H9 (cell line): ENCODE measurements at regions not wholly inside any gene's neighbourhood (a gene's known extent, or its start where the extent isn't known, plus 50 kb on each side); places are given as distances from the start of the nearest gene placed in this dataset.

Experiments used
- DNase-seq: peaks from one replicate; pipeline ENCODE4 v3.0.0-alpha.2; 2017
- H2AFZ ChIP-seq: one replicate; pipeline ENCODE4 v1.6.1; 2013; ENCODE audit warnings: mild to moderate bottlenecking, low read length, control low read depth, moderate library complexity
- H2AK5ac ChIP-seq: 2 replicates; pipeline ENCODE4 v1.6.1; 2013; ENCODE audit warnings: low read length, control low read depth, mixed read lengths; ENCODE audit not compliant: insufficient read length
- H2BK120ac ChIP-seq: one replicate; pipeline ENCODE4 v1.6.1; 2013; ENCODE audit warnings: low read depth, mild to moderate bottlenecking, low read length, control low read depth, inconsistent platforms; ENCODE audit not compliant: poor library complexity, severe bottlenecking
- H2BK12ac ChIP-seq: 2 replicates; pipeline ENCODE4 v1.6.1; 2013; ENCODE audit warnings: low read length, control low read depth, mixed read lengths, low read depth; ENCODE audit not compliant: insufficient read length
- H2BK15ac ChIP-seq: 2 replicates; pipeline ENCODE4 v1.6.1; 2013; ENCODE audit warnings: low read depth, low read length, control low read depth
- H2BK20ac ChIP-seq: one replicate; pipeline ENCODE4 v1.6.1; 2013; ENCODE audit warnings: low read depth, mild to moderate bottlenecking, low read length, control low read depth, inconsistent platforms; ENCODE audit not compliant: poor library complexity, severe bottlenecking
- H2BK5ac ChIP-seq: 2 replicates; pipeline ENCODE4 v1.6.1; 2013; ENCODE audit warnings: low read length, control low read depth, mixed read lengths; ENCODE audit not compliant: insufficient read length
- H3K14ac ChIP-seq: 2 replicates; pipeline ENCODE4 v1.6.1; 2013; ENCODE audit warnings: low read length, control low read depth; ENCODE audit not compliant: insufficient read depth
- H3K18ac ChIP-seq: 2 replicates; pipeline ENCODE4 v1.6.1; 2013; ENCODE audit warnings: low read depth, mild to moderate bottlenecking, mixed read lengths, low read length, control low read depth; ENCODE audit not compliant: insufficient read length
- H3K23ac ChIP-seq: 2 replicates; pipeline ENCODE4 v1.6.1; 2013; ENCODE audit warnings: low read length, control low read depth, mixed read lengths, low read depth; ENCODE audit not compliant: insufficient read length
- H3K23me2 ChIP-seq: 2 replicates; pipeline ENCODE4 v1.6.1; 2013; ENCODE audit warnings: low read depth, mild to moderate bottlenecking, mixed read lengths, low read length, control low read depth; ENCODE audit not compliant: insufficient read length, poor library complexity, severe bottlenecking
- H3K27ac ChIP-seq: 2 replicates; pipeline ENCODE4 v1.5.1; 2013; ENCODE audit warnings: low read length, control low read depth, mixed read lengths, low read depth; ENCODE audit not compliant: insufficient read length
- H3K27me3 ChIP-seq: 2 replicates; pipeline ENCODE4 v1.6.1; 2013; ENCODE audit warnings: low read length, control low read depth, inconsistent platforms; ENCODE audit not compliant: insufficient read depth
- H3K4ac ChIP-seq: 2 replicates; pipeline ENCODE4 v1.6.1; 2013; ENCODE audit warnings: low read depth, mild to moderate bottlenecking, control low read depth, inconsistent platforms, low read length, moderate library complexity
- H3K4me1 ChIP-seq: 2 replicates; pipeline ENCODE4 v1.6.1; 2013; ENCODE audit warnings: low read length, control low read depth, inconsistent platforms; ENCODE audit not compliant: insufficient read depth
- H3K4me2 ChIP-seq: 2 replicates; pipeline ENCODE4 v1.6.1; 2013; ENCODE audit warnings: low read length, control low read depth, mixed read lengths; ENCODE audit not compliant: insufficient read length, insufficient read depth
- H3K56ac ChIP-seq: 2 replicates; pipeline ENCODE4 v1.6.1; 2013; ENCODE audit warnings: low read depth, mild to moderate bottlenecking, mixed read lengths, low read length, control low read depth; ENCODE audit not compliant: insufficient read length
- H3K79me1 ChIP-seq: 2 replicates; pipeline ENCODE4 v1.6.1; 2013; ENCODE audit warnings: low read depth, mild to moderate bottlenecking, moderate library complexity, low read length, control low read depth, inconsistent platforms; ENCODE audit not compliant: insufficient read depth, poor library complexity, severe bottlenecking
- H3K79me2 ChIP-seq: 2 replicates; pipeline ENCODE4 v1.6.1; 2013; ENCODE audit warnings: low read length, control low read depth, inconsistent platforms; ENCODE audit not compliant: insufficient read depth
- H3K9ac ChIP-seq: 2 replicates; pipeline ENCODE4 v1.6.1; 2013; ENCODE audit warnings: low read length, control low read depth, mixed read lengths; ENCODE audit not compliant: insufficient read length; ENCODE audit errors: extremely low read depth
- H3K9me3 ChIP-seq: one replicate; pipeline ENCODE4 v1.6.1; 2013; ENCODE audit warnings: low read depth, low read length, inconsistent platforms; ENCODE audit not compliant: control insufficient read depth
- H3T11ph ChIP-seq: one replicate; pipeline ENCODE4 v1.6.1; 2013; ENCODE audit warnings: mild to moderate bottlenecking, low read length, control low read depth, inconsistent platforms
- H4K20me1 ChIP-seq: one replicate; pipeline ENCODE4 v1.6.1; 2013; ENCODE audit not compliant: control insufficient read depth, insufficient read length, insufficient read depth
- H4K5ac ChIP-seq: 2 replicates; pipeline ENCODE4 v1.6.1; 2013; ENCODE audit warnings: low read depth, mild to moderate bottlenecking, mixed read lengths, low read length, control low read depth; ENCODE audit not compliant: insufficient read length
- H4K8ac ChIP-seq: replicated peaks from 2 replicates; pipeline ENCODE4 v1.6.1; 2013; ENCODE audit warnings: low read length, control low read depth, mixed read lengths, low read depth; ENCODE audit not compliant: insufficient read length
- H4K91ac ChIP-seq: 2 replicates; pipeline ENCODE4 v1.6.1; 2013; ENCODE audit warnings: low read depth, mild to moderate bottlenecking, moderate library complexity, mixed read lengths, low read length, control low read depth; ENCODE audit not compliant: insufficient read length
- H3K27ac Mint-ChIP-seq, 3 experiments: 2 replicates in 2 of 3; 3 replicates in 1 of 3; pipeline ENCODE4 v1.8.0; 2020 to 2021; ENCODE audit warnings: mixed read lengths in 3 of 3, mild to moderate bottlenecking in 1 of 3, moderate library complexity in 1 of 3
- H3K27me3 Mint-ChIP-seq: 2 replicates; pipeline ENCODE4 v1.8.0; 2021; ENCODE audit warnings: low read depth, mild to moderate bottlenecking, moderate library complexity, mixed read lengths
- H3K36me3 Mint-ChIP-seq, 3 experiments: 2 replicates in 2 of 3; 3 replicates in 1 of 3; pipeline ENCODE4 v1.8.0; 2020 to 2021; ENCODE audit warnings: low read depth in 3 of 3, mixed read lengths in 3 of 3; ENCODE audit not compliant: insufficient read depth in 1 of 3
- H3K4me1 Mint-ChIP-seq, 2 experiments: 2 replicates each; pipeline ENCODE4 v1.8.0; 2020; ENCODE audit warnings: mixed read lengths in 2 of 2
- H3K4me3 Mint-ChIP-seq, 2 experiments: 2 replicates in 1 of 2; 3 replicates in 1 of 2; pipeline ENCODE4 v1.8.0; 2020 to 2021; ENCODE audit warnings: mild to moderate bottlenecking in 2 of 2, mixed read lengths in 2 of 2, moderate library complexity in 1 of 2
- H3K9me3 Mint-ChIP-seq, 2 experiments: 2 replicates in 1 of 2; 3 replicates in 1 of 2; pipeline ENCODE4 v1.8.0; 2020; ENCODE audit warnings: mild to moderate bottlenecking in 2 of 2, mixed read lengths in 2 of 2, moderate library complexity in 1 of 2
- WGBS: extraction: QIAGEN DNeasy Blood & Tissue Kit; methylation state at CpG from one replicate; pipeline ENCODE4 v1.1.7; 2013; ENCODE audit warnings: missing lambda C conversion rate, low lambda C conversion rate, mixed read lengths; ENCODE audit not compliant: insufficient read length; ENCODE audit errors: extremely low coverage; 5-methylcytosine and 5-hydroxymethylcytosine counted together
- TF ChIP-seq, protein P1 (sequence below): fragments of 200-600 bp; sonication (generic); conservative IDR thresholded peaks from 3 replicates; pipeline ENCODE4 v1.8.0; 2021; ENCODE audit warnings: antibody characterized with exemption, mild to moderate bottlenecking

DNA sequence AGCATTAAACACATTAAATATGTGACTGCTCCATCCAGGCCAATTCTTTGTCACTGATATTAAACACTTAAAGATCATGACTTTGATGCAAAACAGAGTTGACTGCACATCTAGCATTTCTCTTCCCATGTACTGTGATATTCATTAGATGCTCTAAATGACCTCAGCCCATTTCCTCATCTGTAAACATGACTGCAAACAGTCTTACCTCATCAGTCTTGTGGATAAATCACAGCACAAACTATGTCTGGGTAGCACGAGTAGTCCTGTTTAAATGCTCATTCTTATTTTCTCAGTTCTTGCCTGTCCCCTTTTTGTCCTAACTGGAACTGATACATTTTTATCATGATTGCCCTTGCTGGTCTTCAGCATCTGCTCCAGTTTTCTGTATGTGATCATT lies 1974.8 kb upstream of the LRRTM1 start:
- Mint-ChIP-seq H3K9me3 (no peaks in the 10 kb centered on the region), H3K27me3 (no peaks in the 10 kb centered on the region), H3K4me3 (no peak overlapping the region), H3K36me3 (no peaks in the 10 kb centered on the region; a peak in 1 of 7 replicates), H3K4me1 (peaks cover 14 to 17% of the 10 kb centered on the region in 2 experiments), H3K27ac (no peak overlapping the region)
- Histone ChIP-seq H3K14ac (no peak overlapping the region), H3K79me1 (no peaks in the 10 kb centered on the region), H3K4me2 (no peak overlapping the region), H3K4me1 (no peaks in the 10 kb centered on the region; the same call in 1 of the 2 replicates), H3K27me3 (no peaks in the 10 kb centered on the region), H2BK12ac (no peak overlapping the region), H3K9ac (no peak overlapping the region), H2BK15ac (no peak overlapping the region), H3K18ac (no peak overlapping the region), H3K23me2 (no peaks in the 10 kb centered on the region), H2BK5ac (no peak overlapping the region), H2BK120ac (no peak overlapping the region), H3K27ac (no peak overlapping the region), H3T11ph (no peak overlapping the region), H3K79me2 (no peaks in the 10 kb centered on the region), H3K23ac (no peak overlapping the region), H2AFZ (no peak overlapping the region), H2BK20ac (no peak overlapping the region), H2AK5ac (no peak overlapping the region), H3K4ac (no peak overlapping the region), H4K5ac (no peak overlapping the region), H4K8ac (no peak overlapping the region), H4K20me1 (no peaks in the 10 kb centered on the region), H3K9me3 (no peaks in the 10 kb centered on the region), H3K56ac (no peak overlapping the region), H4K91ac (no peak overlapping the region)
- WGBS, result no CpG with 5 or more reads among the region's 1 CpG
- TF ChIP-seq, protein P1, sequence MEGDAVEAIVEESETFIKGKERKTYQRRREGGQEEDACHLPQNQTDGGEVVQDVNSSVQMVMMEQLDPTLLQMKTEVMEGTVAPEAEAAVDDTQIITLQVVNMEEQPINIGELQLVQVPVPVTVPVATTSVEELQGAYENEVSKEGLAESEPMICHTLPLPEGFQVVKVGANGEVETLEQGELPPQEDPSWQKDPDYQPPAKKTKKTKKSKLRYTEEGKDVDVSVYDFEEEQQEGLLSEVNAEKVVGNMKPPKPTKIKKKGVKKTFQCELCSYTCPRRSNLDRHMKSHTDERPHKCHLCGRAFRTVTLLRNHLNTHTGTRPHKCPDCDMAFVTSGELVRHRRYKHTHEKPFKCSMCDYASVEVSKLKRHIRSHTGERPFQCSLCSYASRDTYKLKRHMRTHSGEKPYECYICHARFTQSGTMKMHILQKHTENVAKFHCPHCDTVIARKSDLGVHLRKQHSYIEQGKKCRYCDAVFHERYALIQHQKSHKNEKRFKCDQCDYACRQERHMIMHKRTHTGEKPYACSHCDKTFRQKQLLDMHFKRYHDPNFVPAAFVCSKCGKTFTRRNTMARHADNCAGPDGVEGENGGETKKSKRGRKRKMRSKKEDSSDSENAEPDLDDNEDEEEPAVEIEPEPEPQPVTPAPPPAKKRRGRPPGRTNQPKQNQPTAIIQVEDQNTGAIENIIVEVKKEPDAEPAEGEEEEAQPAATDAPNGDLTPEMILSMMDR, result no peak
- no peak for DNase-seq
